Astrocyte (in vitro differentiated cells and primary cell): ENCODE measurements at regions not wholly inside any gene's neighbourhood (a gene's known extent, or its start where the extent isn't known, plus 50 kb on each side); places are given as distances from the start of the nearest gene placed in this dataset.
A peak's percentile ranks its signal among the peaks of the same experiment; 100 is the strongest.

Experiments
- DNase-seq: peaks from one replicate; pipeline ENCODE4 v3.0.0-alpha.2; 2010; ENCODE audit warnings: low read depth
- FAIRE-seq: peaks from 2 replicates; lab custom pipeline; 2011; peaks lifted over from hg19 to GRCh38; lab: Jason Lieb, UNC
- H2AFZ ChIP-seq: 2 replicates; pipeline ENCODE4 v1.6.0; 2012; ENCODE audit warnings: low read depth, low read length, inconsistent platforms
- H3K27ac ChIP-seq: 2 replicates; pipeline ENCODE4 v1.5.1; 2011; ENCODE audit warnings: low read depth, low read length, inconsistent platforms
- H3K27me3 ChIP-seq: 2 replicates; pipeline ENCODE4 v1.6.0; 2011; ENCODE audit warnings: low read length, inconsistent platforms; ENCODE audit not compliant: insufficient read depth
- H3K36me3 ChIP-seq: 2 replicates; pipeline ENCODE4 v1.5.1; 2011; ENCODE audit warnings: low read length, inconsistent platforms; ENCODE audit not compliant: insufficient read depth
- H3K4me1 ChIP-seq: 2 replicates; pipeline ENCODE4 v1.5.1; 2011; ENCODE audit warnings: low read length, inconsistent platforms; ENCODE audit not compliant: insufficient read depth
- H3K4me2 ChIP-seq: 2 replicates; pipeline ENCODE4 v1.6.0; 2012; ENCODE audit warnings: low read length, inconsistent platforms
- H3K4me3 ChIP-seq: 2 replicates; pipeline ENCODE4 v1.5.1; 2011; ENCODE audit warnings: low read depth, mild to moderate bottlenecking, low read length, inconsistent platforms; ENCODE audit not compliant: insufficient read depth
- H3K79me2 ChIP-seq: 2 replicates; pipeline ENCODE4 v1.6.0; 2012; ENCODE audit warnings: mild to moderate bottlenecking, low read length, inconsistent platforms; ENCODE audit not compliant: insufficient read depth
- H3K9ac ChIP-seq: 2 replicates; pipeline ENCODE4 v1.6.0; 2012; ENCODE audit warnings: mild to moderate bottlenecking, low read length, inconsistent platforms
- H3K9me3 ChIP-seq: 2 replicates; pipeline ENCODE4 v1.5.1; 2012; ENCODE audit warnings: low read depth, mild to moderate bottlenecking, low read length, inconsistent platforms; ENCODE audit not compliant: insufficient read depth
- H4K20me1 ChIP-seq: 2 replicates; pipeline ENCODE4 v1.6.0; 2012; ENCODE audit warnings: low read length, inconsistent platforms; ENCODE audit not compliant: insufficient read depth
- H3K27ac Mint-ChIP-seq: one replicate; pipeline ENCODE4 v1.8.0; 2021; ENCODE audit warnings: mild to moderate bottlenecking, mixed read lengths; ENCODE audit not compliant: unreplicated experiment
- H3K27me3 Mint-ChIP-seq: one replicate; pipeline ENCODE4 v1.8.0; 2021; ENCODE audit warnings: low read depth, mixed read lengths; ENCODE audit not compliant: unreplicated experiment
- H3K36me3 Mint-ChIP-seq: one replicate; pipeline ENCODE4 v1.8.0; 2021; ENCODE audit warnings: low read depth, mixed read lengths; ENCODE audit not compliant: unreplicated experiment
- H3K4me1 Mint-ChIP-seq: one replicate; pipeline ENCODE4 v1.8.0; 2021; ENCODE audit warnings: low read depth, mixed read lengths; ENCODE audit not compliant: unreplicated experiment
- H3K4me3 Mint-ChIP-seq: one replicate; pipeline ENCODE4 v1.8.0; 2021; ENCODE audit warnings: mild to moderate bottlenecking, moderate library complexity, mixed read lengths; ENCODE audit not compliant: unreplicated experiment
- H3K9me3 Mint-ChIP-seq: one replicate; pipeline ENCODE4 v1.8.0; 2021; ENCODE audit warnings: mild to moderate bottlenecking, mixed read lengths; ENCODE audit not compliant: unreplicated experiment
- EZH2 ChIP-seq: IDR thresholded peaks from 2 replicates; pipeline ENCODE4 v1.6.1; 2012; ENCODE audit warnings: mild to moderate bottlenecking, low read length, inconsistent platforms; ENCODE audit not compliant: insufficient read depth
- TF ChIP-seq, protein P1 (sequence below): IDR thresholded peaks from 2 replicates; pipeline ENCODE4 v1.5.1; 2011; ENCODE audit warnings: low read depth, mild to moderate bottlenecking, inconsistent platforms, low read length, moderate library complexity; ENCODE audit not compliant: insufficient read depth

DNA sequence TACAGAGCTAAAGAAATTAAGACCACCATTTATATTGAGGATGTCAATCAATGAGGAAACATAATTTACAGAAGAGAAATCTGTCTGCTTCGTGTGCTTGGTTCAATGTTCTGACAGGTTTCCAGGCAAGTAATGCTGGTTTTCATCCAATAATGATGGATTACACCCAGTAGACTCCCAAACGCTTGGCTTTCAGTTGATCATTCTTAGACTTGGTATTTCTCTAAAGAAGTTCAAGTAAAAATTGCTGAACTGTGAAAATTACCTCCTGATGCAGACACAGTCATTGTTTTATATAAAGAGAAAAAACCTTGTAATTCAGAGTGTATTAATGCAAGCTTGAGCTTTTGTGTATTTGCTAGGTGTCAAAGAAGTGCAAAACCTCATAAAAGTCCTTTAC, 85.0 kb downstream of the VCX3A start:
- Histone ChIP-seq H3K4me2 (no peak overlapping the region), H3K4me1 (no peaks in the 10 kb centered on the region), H3K9me3 (no peaks in the 10 kb centered on the region), H4K20me1 (no peaks in the 10 kb centered on the region), H3K4me3 (no peak overlapping the region), H3K9ac (no peak overlapping the region), H3K27me3 (no peaks in the 10 kb centered on the region), H2AFZ (no peak overlapping the region), H3K27ac (no peak overlapping the region), H3K79me2 (no peaks in the 10 kb centered on the region), H3K36me3 (no peaks in the 10 kb centered on the region)
- H3K27me3 Mint-ChIP-seq: no peaks in the 10 kb centered on the region
- no peak overlapping the region for H3K4me3 Mint-ChIP-seq
- H3K36me3 Mint-ChIP-seq: no peaks in the 10 kb centered on the region
- H3K27ac Mint-ChIP-seq: no peak overlapping the region
- no peak for TF ChIP-seq EZH2
- TF ChIP-seq, protein P1, sequence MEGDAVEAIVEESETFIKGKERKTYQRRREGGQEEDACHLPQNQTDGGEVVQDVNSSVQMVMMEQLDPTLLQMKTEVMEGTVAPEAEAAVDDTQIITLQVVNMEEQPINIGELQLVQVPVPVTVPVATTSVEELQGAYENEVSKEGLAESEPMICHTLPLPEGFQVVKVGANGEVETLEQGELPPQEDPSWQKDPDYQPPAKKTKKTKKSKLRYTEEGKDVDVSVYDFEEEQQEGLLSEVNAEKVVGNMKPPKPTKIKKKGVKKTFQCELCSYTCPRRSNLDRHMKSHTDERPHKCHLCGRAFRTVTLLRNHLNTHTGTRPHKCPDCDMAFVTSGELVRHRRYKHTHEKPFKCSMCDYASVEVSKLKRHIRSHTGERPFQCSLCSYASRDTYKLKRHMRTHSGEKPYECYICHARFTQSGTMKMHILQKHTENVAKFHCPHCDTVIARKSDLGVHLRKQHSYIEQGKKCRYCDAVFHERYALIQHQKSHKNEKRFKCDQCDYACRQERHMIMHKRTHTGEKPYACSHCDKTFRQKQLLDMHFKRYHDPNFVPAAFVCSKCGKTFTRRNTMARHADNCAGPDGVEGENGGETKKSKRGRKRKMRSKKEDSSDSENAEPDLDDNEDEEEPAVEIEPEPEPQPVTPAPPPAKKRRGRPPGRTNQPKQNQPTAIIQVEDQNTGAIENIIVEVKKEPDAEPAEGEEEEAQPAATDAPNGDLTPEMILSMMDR: no peak
- H3K9me3 Mint-ChIP-seq: no peaks in the 10 kb centered on the region
- FAIRE-seq (no peak), DNase-seq (no peak)
- peaks cover 3% of the 10 kb centered on the region for H3K4me1 Mint-ChIP-seq

GRCh38 chrX:6448003-6448402, 86.9 kb downstream of the VCX3A start:
- TF ChIP-seq EZH2: no peak
- TF ChIP-seq, protein P1: no peak
- H3K27me3 Mint-ChIP-seq: no peaks in the 10 kb centered on the region
- Histone ChIP-seq H4K20me1 (no peaks in the 10 kb centered on the region), H2AFZ (no peak overlapping the region), H3K9me3 (no peaks in the 10 kb centered on the region), H3K36me3 (no peaks in the 10 kb centered on the region), H3K27ac (no peak overlapping the region), H3K4me2 (no peak overlapping the region), H3K27me3 (no peaks in the 10 kb centered on the region), H3K9ac (no peak overlapping the region), H3K4me1 (no peaks in the 10 kb centered on the region), H3K79me2 (no peaks in the 10 kb centered on the region), H3K4me3 (no peak overlapping the region)
- DNase-seq (peak; percentile 5), FAIRE-seq (no peak)
- peaks cover 3% of the 10 kb centered on the region for H3K4me1 Mint-ChIP-seq
- H3K36me3 Mint-ChIP-seq: no peaks in the 10 kb centered on the region
- H3K4me3 Mint-ChIP-seq: no peak overlapping the region
- H3K27ac Mint-ChIP-seq: no peak overlapping the region
- no peaks in the 10 kb centered on the region for H3K9me3 Mint-ChIP-seq

- H2AFZ ChIP-seq: no peak overlapping the region
- no peaks in the 10 kb centered on the region for H3K36me3 ChIP-seq
- Mint-ChIP-seq H3K36me3 (no peaks in the 10 kb centered on the region), H3K4me1 (peaks cover 3% of the 10 kb centered on the region), H3K27me3 (no peaks in the 10 kb centered on the region), H3K27ac (no peak overlapping the region), H3K4me3 (no peak overlapping the region), H3K9me3 (no peaks in the 10 kb centered on the region)
- H3K9ac ChIP-seq: no peak overlapping the region
- no peaks in the 10 kb centered on the region for H3K79me2 ChIP-seq
- FAIRE-seq: no peak
- H3K4me1 ChIP-seq: no peaks in the 10 kb centered on the region
- no peak for TF ChIP-seq EZH2
- TF ChIP-seq, protein P1: no peak
- H3K4me3 ChIP-seq: no peak overlapping the region
- no peaks in the 10 kb centered on the region for H3K27me3 ChIP-seq
- no peak for DNase-seq
- H4K20me1 ChIP-seq: no peaks in the 10 kb centered on the region
- H3K4me2 ChIP-seq: no peak overlapping the region
- no peak overlapping the region for H3K27ac ChIP-seq
- no peaks in the 10 kb centered on the region for H3K9me3 ChIP-seq
Measured at GRCh38 chrX:6446582-6446981, 88.3 kb downstream of the VCX3A start.
